Karpas-422 (cell line): ENCODE measurements at regions not wholly inside any gene's neighbourhood (a gene's known extent, or its start where the extent isn't known, plus 50 kb on each side); places are given as distances from the start of the nearest gene placed in this dataset.

ENCODE experiments used
- DNase-seq: peaks from one replicate; pipeline ENCODE4 v3.0.0-alpha.2; 2015
- H2AFZ ChIP-seq: fragments of 200-600 bp; sonication (generic); 2 replicates; pipeline ENCODE4 v1.6.1; 2014; ENCODE audit warnings: antibody characterized with exemption, low read length, mixed read lengths
- H3K27ac ChIP-seq: fragments of 200-600 bp; sonication (generic); 2 replicates; pipeline ENCODE4 v1.5.1; 2014; ENCODE audit warnings: mild to moderate bottlenecking, low read length, moderate library complexity
- H3K27me3 ChIP-seq: fragments of 200-600 bp; sonication (generic); 2 replicates; pipeline ENCODE4 v1.6.1; 2014; ENCODE audit warnings: low read length, mixed read lengths
- H3K36me3 ChIP-seq: fragments of 200-600 bp; sonication (generic); 2 replicates; pipeline ENCODE4 v1.6.1; 2014; ENCODE audit warnings: low read length, mixed read lengths; ENCODE audit not compliant: insufficient read depth
- H3K4me1 ChIP-seq: fragments of 200-600 bp; sonication (generic); 2 replicates; pipeline ENCODE4 v1.6.1; 2014; ENCODE audit warnings: mild to moderate bottlenecking, low read length, mixed read lengths
- H3K4me2 ChIP-seq: fragments of 200-600 bp; sonication (generic); 2 replicates; pipeline ENCODE4 v1.6.1; 2014; ENCODE audit warnings: low read length, low read depth, mild to moderate bottlenecking; ENCODE audit not compliant: poor library complexity, severe bottlenecking
- H3K4me3 ChIP-seq: fragments of 200-600 bp; sonication (generic); 2 replicates; pipeline ENCODE4 v1.5.1; 2014; ENCODE audit warnings: mild to moderate bottlenecking, antibody characterized with exemption, low read length, mixed read lengths
- H3K79me2 ChIP-seq: fragments of 200-600 bp; sonication (generic); 2 replicates; pipeline ENCODE4 v1.6.1; 2014; ENCODE audit warnings: mild to moderate bottlenecking, low read length, mixed read lengths
- H3K9ac ChIP-seq: fragments of 200-600 bp; sonication (generic); 2 replicates; pipeline ENCODE4 v1.6.0; 2014; ENCODE audit warnings: low read length
- H3K9me2 ChIP-seq: fragments of 200-600 bp; sonication (generic), shearing (Covaris generic); replicated peaks from 2 replicates; pipeline ENCODE4 v1.6.0; 2014; ENCODE audit warnings: mild to moderate bottlenecking, low read length, moderate library complexity; ENCODE audit not compliant: insufficient read depth
- H3K9me3 ChIP-seq: fragments of 300-700, 200-600 bp; sonication (generic); 2 replicates; pipeline ENCODE4 v1.6.1; 2014; ENCODE audit warnings: low read length, mixed read lengths
- H4K20me1 ChIP-seq: fragments of 200-600 bp; sonication (generic); 2 replicates; pipeline ENCODE4 v1.6.1; 2014; ENCODE audit warnings: mild to moderate bottlenecking, antibody characterized with exemption, low read length, low read depth; ENCODE audit not compliant: insufficient read depth

GRCh38 chr12:107440606-107441005 lies 245.0 kb upstream of the PWP1 start:
- H3K27ac ChIP-seq, result no peak overlapping the region
- no peak overlapping the region for H3K4me2 ChIP-seq
- no peaks in the 10 kb centered on the region for H3K9me3 ChIP-seq
- no peaks in the 10 kb centered on the region for H4K20me1 ChIP-seq
- H3K79me2 ChIP-seq, result no peaks in the 10 kb centered on the region
- H3K36me3 ChIP-seq, result no peaks in the 10 kb centered on the region
- DNase-seq, result no peak
- H3K9ac ChIP-seq, result no peak overlapping the region
- no peak overlapping the region for H3K4me3 ChIP-seq
- no peaks in the 10 kb centered on the region for H3K4me1 ChIP-seq
- H3K27me3 ChIP-seq, result no peaks in the 10 kb centered on the region
- H3K9me2 ChIP-seq, result no peaks in the 10 kb centered on the region
- no peak overlapping the region for H2AFZ ChIP-seq

GRCh38 chr12:107441665-107442300 lies 243.8 kb upstream of the PWP1 start:
- H2AFZ ChIP-seq, result no peak overlapping the region
- no peaks in the 10 kb centered on the region for H3K9me3 ChIP-seq
- no peaks in the 10 kb centered on the region for H4K20me1 ChIP-seq
- no peaks in the 10 kb centered on the region for H3K36me3 ChIP-seq
- H3K4me2 ChIP-seq, result no peak overlapping the region
- H3K4me1 ChIP-seq, result no peaks in the 10 kb centered on the region
- H3K27me3 ChIP-seq, result no peaks in the 10 kb centered on the region
- H3K4me3 ChIP-seq, result no peak overlapping the region
- H3K9ac ChIP-seq, result no peak overlapping the region
- DNase-seq, result no peak
- H3K79me2 ChIP-seq, result no peaks in the 10 kb centered on the region
- no peaks in the 10 kb centered on the region for H3K9me2 ChIP-seq
- no peak overlapping the region for H3K27ac ChIP-seq

GRCh38 chr12:107442326-107442987 lies 243.1 kb upstream of the PWP1 start:
- Histone ChIP-seq H2AFZ (no peak overlapping the region), H3K4me2 (no peak overlapping the region), H3K9me3 (no peaks in the 10 kb centered on the region), H3K27me3 (no peaks in the 10 kb centered on the region), H4K20me1 (no peaks in the 10 kb centered on the region), H3K4me3 (no peak overlapping the region), H3K4me1 (no peaks in the 10 kb centered on the region), H3K9me2 (no peaks in the 10 kb centered on the region), H3K79me2 (no peaks in the 10 kb centered on the region), H3K36me3 (no peaks in the 10 kb centered on the region), H3K27ac (no peak overlapping the region), H3K9ac (no peak overlapping the region)
- no peak for DNase-seq

GRCh38 chr12:107443320-107444090 lies 242.1 kb upstream of the PWP1 start:
- no peaks in the 10 kb centered on the region for H4K20me1 ChIP-seq
- H3K4me2 ChIP-seq, result no peak overlapping the region
- H3K27me3 ChIP-seq, result no peaks in the 10 kb centered on the region
- no peak overlapping the region for H3K4me3 ChIP-seq
- H3K9me3 ChIP-seq, result no peaks in the 10 kb centered on the region
- H2AFZ ChIP-seq, result no peak overlapping the region
- H3K4me1 ChIP-seq, result no peaks in the 10 kb centered on the region
- no peaks in the 10 kb centered on the region for H3K36me3 ChIP-seq
- H3K79me2 ChIP-seq, result no peaks in the 10 kb centered on the region
- H3K27ac ChIP-seq, result no peak overlapping the region
- no peaks in the 10 kb centered on the region for H3K9me2 ChIP-seq
- H3K9ac ChIP-seq, result no peak overlapping the region
- DNase-seq, result no peak

GRCh38 chr12:107444771-107445170 lies 240.8 kb upstream of the PWP1 start:
- no peaks in the 10 kb centered on the region for H3K27me3 ChIP-seq

GRCh38 chr12:107446476-107446875 lies 239.1 kb upstream of the PWP1 start:
- DNase-seq, result no peak
- Histone ChIP-seq H3K27me3 (no peaks in the 10 kb centered on the region), H3K36me3 (no peaks in the 10 kb centered on the region), H3K9me3 (no peaks in the 10 kb centered on the region), H3K27ac (no peak overlapping the region), H2AFZ (no peak overlapping the region), H4K20me1 (no peaks in the 10 kb centered on the region), H3K4me1 (no peaks in the 10 kb centered on the region), H3K9me2 (no peaks in the 10 kb centered on the region), H3K79me2 (no peaks in the 10 kb centered on the region), H3K4me2 (no peak overlapping the region), H3K9ac (no peak overlapping the region), H3K4me3 (no peak overlapping the region)

More at GRCh38 chr12:107444771-107445170, 240.8 kb upstream of the PWP1 start:
- no peaks in the 10 kb centered on the region for H4K20me1 ChIP-seq
- H3K79me2 ChIP-seq, result no peaks in the 10 kb centered on the region
- H3K9me2 ChIP-seq, result no peaks in the 10 kb centered on the region
- no peak overlapping the region for H3K9ac ChIP-seq
- no peak overlapping the region for H3K4me2 ChIP-seq
- no peak overlapping the region for H2AFZ ChIP-seq
- no peaks in the 10 kb centered on the region for H3K36me3 ChIP-seq
- H3K4me1 ChIP-seq, result no peaks in the 10 kb centered on the region
- H3K27ac ChIP-seq, result no peak overlapping the region
- H3K4me3 ChIP-seq, result no peak overlapping the region
- no peaks in the 10 kb centered on the region for H3K9me3 ChIP-seq
- no peak for DNase-seq

GRCh38 chr12:107447336-107447735 lies 238.3 kb upstream of the PWP1 start:
- Histone ChIP-seq H3K79me2 (no peaks in the 10 kb centered on the region), H3K4me1 (no peaks in the 10 kb centered on the region), H3K27me3 (no peaks in the 10 kb centered on the region), H3K4me2 (no peak overlapping the region), H2AFZ (no peak overlapping the region), H3K9me2 (no peaks in the 10 kb centered on the region), H4K20me1 (no peaks in the 10 kb centered on the region), H3K9ac (no peak overlapping the region), H3K36me3 (no peaks in the 10 kb centered on the region), H3K9me3 (no peaks in the 10 kb centered on the region), H3K27ac (no peak overlapping the region), H3K4me3 (no peak overlapping the region)
- DNase-seq, result no peak

- DNase-seq, result peak; percentile 66
- H2AFZ ChIP-seq, result no peak overlapping the region
- H3K27ac ChIP-seq, result no peak overlapping the region
- no peaks in the 10 kb centered on the region for H3K9me2 ChIP-seq
- no peaks in the 10 kb centered on the region for H4K20me1 ChIP-seq
- no peak overlapping the region for H3K9ac ChIP-seq
- H3K4me1 ChIP-seq, result no peaks in the 10 kb centered on the region
- H3K4me2 ChIP-seq, result no peak overlapping the region
- no peak overlapping the region for H3K4me3 ChIP-seq
- H3K27me3 ChIP-seq, result no peaks in the 10 kb centered on the region
- no peaks in the 10 kb centered on the region for H3K79me2 ChIP-seq
- no peaks in the 10 kb centered on the region for H3K36me3 ChIP-seq
- no peaks in the 10 kb centered on the region for H3K9me3 ChIP-seq
Observed at GRCh38 chr12:107448198-107448597, 237.4 kb upstream of the PWP1 start.
